SKM-1 treated with dmso at 0.1 percent for 144 hours (cell line): ENCODE measurements at regions not wholly inside any gene's neighbourhood (a gene's known extent, or its start where the extent isn't known, plus 50 kb on each side); places are given as distances from the start of the nearest gene placed in this dataset.

Source experiments
- DNase-seq: peaks from one replicate; lab custom pipeline; 2025; ENCODE audit not compliant: unreplicated experiment; lab: John Stamatoyannopoulos, UW

GRCh38 chr1:96634883-96635282, 86.7 kb upstream of the PTBP2 start:
- DNase-seq, result no peak

GRCh38 chr1:96641282-96641681, 80.3 kb upstream of the PTBP2 start:
- DNase-seq, result no peak

- no peak for DNase-seq
Measured at GRCh38 chr1:96643519-96643918, 78.1 kb upstream of the PTBP2 start.

- DNase-seq, result no peak
Measured at GRCh38 chr1:96649301-96649700, 72.3 kb upstream of the PTBP2 start.

- no peak for DNase-seq
Measured at GRCh38 chr1:96651517-96651916, 70.1 kb upstream of the PTBP2 start.

GRCh38 chr1:96660051-96660450, 61.5 kb upstream of the PTBP2 start:
- no peak for DNase-seq

- no peak for DNase-seq
Measured at GRCh38 chr1:96660503-96660902, 61.1 kb upstream of the PTBP2 start.
